DND-41 (cell line): ENCODE measurements at regions not wholly inside any gene's neighbourhood (a gene's known extent, or its start where the extent isn't known, plus 50 kb on each side); places are given as distances from the start of the nearest gene placed in this dataset.

Experiments used
- ATAC-seq: fragments of 200-7000 bp; cut with Tn5 transposase; 3 replicates; pipeline ENCODE4 v1.9.1; 2021; ENCODE audit warnings: low read depth; ENCODE audit not compliant: insufficient read depth
- DNase-seq: peaks from one replicate; pipeline ENCODE4 v3.0.0-alpha.2; 2020
- H2AFZ ChIP-seq: 2 replicates; pipeline ENCODE4 v1.6.0; 2012; ENCODE audit warnings: low read depth, low read length
- H3K27ac ChIP-seq: 2 replicates; pipeline ENCODE4 v1.5.1; 2012; ENCODE audit warnings: low read length, inconsistent platforms
- H3K27me3 ChIP-seq: fragments of 200-600 bp; sonication (generic); 2 replicates; pipeline ENCODE4 v1.6.0; 2012; ENCODE audit warnings: low read length, mild to moderate bottlenecking, inconsistent platforms; ENCODE audit not compliant: insufficient read depth, poor library complexity
- H3K36me3 ChIP-seq: 2 replicates; pipeline ENCODE4 v1.5.1; 2012; ENCODE audit warnings: low read length, inconsistent platforms; ENCODE audit not compliant: insufficient read depth
- H3K4me1 ChIP-seq: 2 replicates; pipeline ENCODE4 v1.5.1; 2012; ENCODE audit warnings: mild to moderate bottlenecking, low read length; ENCODE audit not compliant: insufficient read depth
- H3K4me2 ChIP-seq: 2 replicates; pipeline ENCODE4 v1.6.0; 2012; ENCODE audit warnings: mild to moderate bottlenecking, moderate library complexity, low read length, inconsistent platforms; ENCODE audit not compliant: insufficient read depth
- H3K4me3 ChIP-seq, 2 experiments: fragments of 200-600 bp in 1 of 2; shearing (Covaris generic) in 1 of 2; 2 replicates each; pipeline ENCODE4 v1.5.1; 2012 to 2016; ENCODE audit warnings: inconsistent platforms in 2 of 2, low read length in 2 of 2, mild to moderate bottlenecking in 2 of 2, low read depth in 1 of 2, moderate library complexity in 1 of 2
- H3K79me2 ChIP-seq: 2 replicates; pipeline ENCODE4 v1.6.0; 2012; ENCODE audit warnings: low read length, inconsistent platforms; ENCODE audit not compliant: insufficient read depth
- H3K9ac ChIP-seq: 2 replicates; pipeline ENCODE4 v1.6.0; 2012; ENCODE audit warnings: low read depth, mild to moderate bottlenecking, inconsistent platforms, low read length, moderate library complexity
- H3K9me3 ChIP-seq: 2 replicates; pipeline ENCODE4 v1.5.1; 2012; ENCODE audit warnings: low read length, moderate library complexity, mild to moderate bottlenecking, inconsistent platforms; ENCODE audit not compliant: insufficient read depth, severe bottlenecking
- H4K20me1 ChIP-seq: 2 replicates; pipeline ENCODE4 v1.6.0; 2012; ENCODE audit warnings: low read length; ENCODE audit not compliant: insufficient read depth
- EZH2 ChIP-seq: IDR thresholded peaks from 3 replicates; pipeline ENCODE4 v1.6.1; 2012; ENCODE audit warnings: borderline replicate concordance, low read depth, mild to moderate bottlenecking, moderate library complexity, low read length, inconsistent platforms; ENCODE audit not compliant: severe bottlenecking
- TF ChIP-seq, protein P1 (sequence below): IDR thresholded peaks from 2 replicates; pipeline ENCODE4 v1.5.1; 2012; ENCODE audit warnings: borderline replicate concordance, low read length, moderate library complexity, mild to moderate bottlenecking; ENCODE audit not compliant: poor library complexity, severe bottlenecking; ENCODE audit errors: extremely low read depth

DNA sequence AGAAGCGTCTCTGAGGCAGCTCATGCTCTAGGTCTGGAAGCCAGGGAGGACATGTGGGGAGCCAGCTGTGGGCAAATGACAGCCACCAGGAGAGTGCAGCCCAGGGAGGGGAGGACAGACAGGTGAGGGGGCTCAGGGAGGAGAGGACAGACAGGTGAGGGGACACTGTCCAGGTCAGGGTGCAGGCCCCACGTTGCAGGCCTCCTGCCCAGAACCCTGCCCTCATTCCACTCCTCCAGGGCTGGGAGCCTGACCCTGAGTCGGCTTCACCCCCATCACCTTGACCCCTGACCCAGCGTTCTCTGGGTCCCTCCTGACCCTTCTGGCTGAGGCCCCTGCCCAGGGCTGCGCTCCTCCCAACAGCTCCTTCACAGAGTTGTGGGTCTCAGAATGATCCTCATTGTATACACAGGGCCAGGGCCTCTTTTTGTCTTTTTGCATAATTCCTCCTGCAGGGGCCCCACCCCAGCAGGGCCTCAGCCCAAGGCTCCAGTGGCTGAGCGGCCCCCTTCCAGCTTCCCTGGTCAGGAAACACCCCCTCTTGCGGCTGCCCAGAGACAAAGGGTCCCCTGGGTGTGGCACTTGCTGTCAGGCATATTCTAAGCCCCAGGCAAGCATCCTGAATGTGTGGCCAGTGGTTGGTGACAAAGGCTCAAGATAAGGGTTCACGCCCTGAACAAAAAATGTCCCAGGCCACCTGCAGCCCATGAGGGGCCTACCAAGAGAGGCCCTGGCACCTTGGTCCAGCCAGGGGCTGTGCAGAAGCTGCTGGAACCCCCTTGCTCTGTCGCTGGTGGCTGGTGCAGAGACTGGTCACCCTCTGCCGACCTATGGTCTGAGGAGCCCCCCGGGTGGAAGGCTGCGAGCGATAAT lies 853.0 kb downstream of the BRD1 start:
- Histone ChIP-seq H3K27ac (no peak overlapping the region), H3K4me2 (no peak overlapping the region), H3K4me1 (no peaks in the 10 kb centered on the region), H3K9ac (no peak overlapping the region), H3K36me3 (no peaks in the 10 kb centered on the region), H4K20me1 (no peaks in the 10 kb centered on the region; the same call in 1 of the 2 replicates), H3K9me3 (no peaks in the 10 kb centered on the region), H3K27me3 (peaks cover 4% of the 10 kb centered on the region), H3K79me2 (no peaks in the 10 kb centered on the region), H3K4me3 (no peak overlapping the region), H2AFZ (no peak overlapping the region)
- no peak for ATAC-seq
- TF ChIP-seq EZH2 = no peak
- TF ChIP-seq, protein P1, sequence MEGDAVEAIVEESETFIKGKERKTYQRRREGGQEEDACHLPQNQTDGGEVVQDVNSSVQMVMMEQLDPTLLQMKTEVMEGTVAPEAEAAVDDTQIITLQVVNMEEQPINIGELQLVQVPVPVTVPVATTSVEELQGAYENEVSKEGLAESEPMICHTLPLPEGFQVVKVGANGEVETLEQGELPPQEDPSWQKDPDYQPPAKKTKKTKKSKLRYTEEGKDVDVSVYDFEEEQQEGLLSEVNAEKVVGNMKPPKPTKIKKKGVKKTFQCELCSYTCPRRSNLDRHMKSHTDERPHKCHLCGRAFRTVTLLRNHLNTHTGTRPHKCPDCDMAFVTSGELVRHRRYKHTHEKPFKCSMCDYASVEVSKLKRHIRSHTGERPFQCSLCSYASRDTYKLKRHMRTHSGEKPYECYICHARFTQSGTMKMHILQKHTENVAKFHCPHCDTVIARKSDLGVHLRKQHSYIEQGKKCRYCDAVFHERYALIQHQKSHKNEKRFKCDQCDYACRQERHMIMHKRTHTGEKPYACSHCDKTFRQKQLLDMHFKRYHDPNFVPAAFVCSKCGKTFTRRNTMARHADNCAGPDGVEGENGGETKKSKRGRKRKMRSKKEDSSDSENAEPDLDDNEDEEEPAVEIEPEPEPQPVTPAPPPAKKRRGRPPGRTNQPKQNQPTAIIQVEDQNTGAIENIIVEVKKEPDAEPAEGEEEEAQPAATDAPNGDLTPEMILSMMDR = no peak
- DNase-seq = no peak

DNA sequence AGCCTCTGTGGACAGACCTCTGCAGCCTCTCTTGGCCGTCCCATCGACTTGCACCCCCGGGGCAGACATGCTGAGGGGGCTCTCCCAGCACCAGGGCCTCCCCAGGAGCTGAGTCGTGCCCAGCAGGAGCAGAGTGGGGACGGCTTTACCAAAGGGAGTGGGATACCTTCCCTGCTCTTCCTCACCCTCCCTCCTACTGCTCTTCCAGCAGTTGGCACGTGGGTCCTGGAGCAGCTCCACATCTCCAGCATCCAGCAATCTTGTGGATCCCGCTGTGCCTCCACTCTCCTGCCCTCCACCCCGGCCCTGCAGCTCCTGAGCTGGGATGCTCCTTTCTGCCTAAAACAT lies 854.0 kb downstream of the BRD1 start:
- Histone ChIP-seq H4K20me1 (no peaks in the 10 kb centered on the region; the same call in 1 of the 2 replicates), H3K27ac (no peak overlapping the region), H3K4me2 (no peak overlapping the region), H3K4me1 (no peaks in the 10 kb centered on the region), H3K79me2 (no peaks in the 10 kb centered on the region), H3K27me3 (peaks cover 7% of the 10 kb centered on the region), H3K4me3 (no peak overlapping the region), H3K9ac (no peak overlapping the region), H3K36me3 (no peaks in the 10 kb centered on the region), H3K9me3 (no peaks in the 10 kb centered on the region), H2AFZ (no peak overlapping the region)
- DNase-seq = no peak
- TF ChIP-seq, protein P1 = no peak
- no peak for TF ChIP-seq EZH2
- no peak for ATAC-seq

DNA sequence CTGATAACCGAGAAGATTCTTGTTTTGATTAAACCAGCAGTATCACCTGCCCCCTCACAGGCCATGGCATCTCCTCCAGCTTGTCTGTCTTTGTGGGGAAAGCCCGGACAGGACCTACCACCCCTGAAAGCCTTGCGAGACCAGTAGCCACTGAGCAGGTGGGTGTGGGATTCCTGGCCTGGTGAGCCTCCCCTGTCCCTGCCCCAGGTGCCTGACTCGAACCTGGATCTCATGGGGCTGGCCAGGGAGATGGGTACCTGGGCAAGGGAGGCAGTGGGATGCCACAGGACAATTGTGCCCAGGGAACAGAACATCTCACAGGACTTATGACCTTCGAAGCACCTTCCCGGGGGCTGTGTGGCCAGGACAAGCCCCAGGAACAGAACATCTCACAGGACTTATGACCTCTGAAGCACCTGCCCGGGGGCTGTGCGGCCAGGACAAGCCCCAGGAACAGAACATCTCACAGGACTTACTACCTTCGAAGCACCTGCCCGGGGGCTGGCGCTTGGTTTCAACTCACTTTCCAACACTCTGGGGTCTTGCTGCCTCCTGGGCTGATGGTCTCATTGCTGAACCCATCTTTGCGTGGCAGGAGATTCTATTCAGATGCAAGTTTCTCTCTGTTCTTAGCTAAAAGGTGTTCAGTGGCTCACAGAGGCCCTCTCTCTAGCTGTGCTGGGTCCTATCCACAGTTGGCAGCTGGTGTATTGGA lies 854.5 kb downstream of the BRD1 start:
- Histone ChIP-seq H3K4me2 (no peak overlapping the region), H2AFZ (no peak overlapping the region), H3K27me3 (peaks cover 3% of the 10 kb centered on the region), H4K20me1 (no peaks in the 10 kb centered on the region; the same call in 1 of the 2 replicates), H3K9me3 (no peaks in the 10 kb centered on the region), H3K36me3 (no peaks in the 10 kb centered on the region), H3K79me2 (no peaks in the 10 kb centered on the region), H3K27ac (no peak overlapping the region), H3K9ac (no peak overlapping the region), H3K4me1 (no peaks in the 10 kb centered on the region), H3K4me3 (no peak overlapping the region)
- TF ChIP-seq, protein P1 = no peak
- no peak for TF ChIP-seq EZH2
- no peak for DNase-seq
- no peak for ATAC-seq
